ENCODE measurements at regions not wholly inside any gene's neighbourhood (a gene's known extent, or its start where the extent isn't known, plus 50 kb on each side); places are given as distances from the start of the nearest gene placed in this dataset.

- ChIA-PET CTCF (no interaction called here), POLR2A (no interaction called here)
- ATAC-seq (ENCODE audit: low read depth) (no peak), DNase-seq (no peak)
- Mint-ChIP-seq H3K27me3 (no peaks in the 10 kb centered on the region), H3K36me3 (ENCODE audit: low read depth) (no peaks in the 10 kb centered on the region), H3K27ac (no peak overlapping the region), H3K9me3 (peaks cover 7% of the 10 kb centered on the region), H3K4me1 (no peaks in the 10 kb centered on the region), H3K4me3 (no peak overlapping the region)
- intact Hi-C loops (cut with micrococcal nuclease): no loop called here
- TF ChIP-seq, protein P1, sequence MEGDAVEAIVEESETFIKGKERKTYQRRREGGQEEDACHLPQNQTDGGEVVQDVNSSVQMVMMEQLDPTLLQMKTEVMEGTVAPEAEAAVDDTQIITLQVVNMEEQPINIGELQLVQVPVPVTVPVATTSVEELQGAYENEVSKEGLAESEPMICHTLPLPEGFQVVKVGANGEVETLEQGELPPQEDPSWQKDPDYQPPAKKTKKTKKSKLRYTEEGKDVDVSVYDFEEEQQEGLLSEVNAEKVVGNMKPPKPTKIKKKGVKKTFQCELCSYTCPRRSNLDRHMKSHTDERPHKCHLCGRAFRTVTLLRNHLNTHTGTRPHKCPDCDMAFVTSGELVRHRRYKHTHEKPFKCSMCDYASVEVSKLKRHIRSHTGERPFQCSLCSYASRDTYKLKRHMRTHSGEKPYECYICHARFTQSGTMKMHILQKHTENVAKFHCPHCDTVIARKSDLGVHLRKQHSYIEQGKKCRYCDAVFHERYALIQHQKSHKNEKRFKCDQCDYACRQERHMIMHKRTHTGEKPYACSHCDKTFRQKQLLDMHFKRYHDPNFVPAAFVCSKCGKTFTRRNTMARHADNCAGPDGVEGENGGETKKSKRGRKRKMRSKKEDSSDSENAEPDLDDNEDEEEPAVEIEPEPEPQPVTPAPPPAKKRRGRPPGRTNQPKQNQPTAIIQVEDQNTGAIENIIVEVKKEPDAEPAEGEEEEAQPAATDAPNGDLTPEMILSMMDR (IDR thresholded peaks at IDR 0.05): no peak
Observed at GRCh38 chr4:117626664-117627063, 407.6 kb upstream of the NDST3 start.

DNA sequence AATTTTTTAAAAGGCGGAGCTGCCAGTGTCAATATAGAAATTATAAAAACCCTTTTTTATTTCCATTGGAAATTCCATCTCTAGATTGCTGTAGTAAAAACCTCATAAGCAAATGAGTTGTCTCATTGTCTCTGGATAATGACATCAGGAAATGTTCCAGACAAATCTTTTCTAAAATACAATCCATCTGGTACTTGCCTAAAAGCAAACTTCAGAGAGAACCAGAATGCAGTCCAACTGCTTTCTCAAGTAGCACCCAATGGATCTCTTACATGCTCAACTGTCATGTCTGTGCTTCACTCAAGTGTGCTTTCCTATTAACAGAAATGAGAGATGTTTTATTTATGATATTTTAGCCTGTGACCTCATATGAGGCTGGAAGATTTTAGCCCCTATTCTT, 399.6 kb upstream of the NDST3 start:
- Mint-ChIP-seq H3K4me3 (no peak overlapping the region), H3K4me1 (no peaks in the 10 kb centered on the region), H3K27ac (no peak overlapping the region), H3K36me3 (ENCODE audit: low read depth) (no peaks in the 10 kb centered on the region), H3K9me3 (peaks cover 4% of the 10 kb centered on the region), H3K27me3 (no peaks in the 10 kb centered on the region)
- intact Hi-C loops (cut with micrococcal nuclease): no loop called here
- DNase-seq (no peak), ATAC-seq (ENCODE audit: low read depth) (no peak)
- TF ChIP-seq, protein P1 (IDR thresholded peaks at IDR 0.05): no peak
- ChIA-PET CTCF (no interaction called here), POLR2A (no interaction called here)

GRCh38 chr4:117637347-117637746, 396.9 kb upstream of the NDST3 start:
- TF ChIP-seq, protein P1 (IDR thresholded peaks at IDR 0.05): no peak
- intact Hi-C loops (cut with micrococcal nuclease): no loop called here
- DNase-seq: no peak
- Mint-ChIP-seq H3K27ac (no peak overlapping the region), H3K4me3 (no peak overlapping the region), H3K4me1 (no peaks in the 10 kb centered on the region), H3K27me3 (no peaks in the 10 kb centered on the region), H3K9me3 (peaks cover 2% of the 10 kb centered on the region), H3K36me3 (ENCODE audit: low read depth) (no peaks in the 10 kb centered on the region)
- ChIA-PET POLR2A (no interaction called here), CTCF (no interaction called here)
- ATAC-seq (ENCODE audit: low read depth): no peak

DNA sequence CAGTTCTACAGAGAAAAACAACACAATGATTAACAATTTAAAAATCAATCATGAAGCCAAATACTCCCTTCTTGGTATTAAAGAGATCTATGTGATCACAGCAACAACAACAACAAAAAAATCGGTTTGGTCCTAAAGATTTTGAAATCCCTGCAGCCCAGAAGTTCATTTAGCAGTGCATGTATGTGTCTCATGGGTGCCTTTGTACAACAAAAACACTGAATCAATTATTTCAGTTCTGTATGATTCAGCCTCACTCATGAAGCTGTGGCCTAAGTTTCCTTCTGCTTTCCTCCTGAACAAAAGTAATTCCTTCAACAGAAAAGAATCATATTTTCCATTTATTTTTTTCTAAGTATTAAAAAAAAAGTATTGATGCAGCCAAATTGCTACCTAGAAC, 393.4 kb upstream of the NDST3 start:
- intact Hi-C loops (cut with micrococcal nuclease): no loop called here
- no peaks in the 10 kb centered on the region for H3K27me3 Mint-ChIP-seq
- H3K36me3 Mint-ChIP-seq (ENCODE audit: low read depth): no peaks in the 10 kb centered on the region
- CTCF ChIA-PET: no interaction called here
- no peaks in the 10 kb centered on the region for H3K4me1 Mint-ChIP-seq
- POLR2A ChIA-PET: no interaction called here
- H3K4me3 Mint-ChIP-seq: no peak overlapping the region
- TF ChIP-seq, protein P1 (IDR thresholded peaks at IDR 0.05): no peak
- H3K9me3 Mint-ChIP-seq: peaks cover 3% of the 10 kb centered on the region
- DNase-seq (no peak), ATAC-seq (ENCODE audit: low read depth) (no peak)
- no peak overlapping the region for H3K27ac Mint-ChIP-seq

DNA sequence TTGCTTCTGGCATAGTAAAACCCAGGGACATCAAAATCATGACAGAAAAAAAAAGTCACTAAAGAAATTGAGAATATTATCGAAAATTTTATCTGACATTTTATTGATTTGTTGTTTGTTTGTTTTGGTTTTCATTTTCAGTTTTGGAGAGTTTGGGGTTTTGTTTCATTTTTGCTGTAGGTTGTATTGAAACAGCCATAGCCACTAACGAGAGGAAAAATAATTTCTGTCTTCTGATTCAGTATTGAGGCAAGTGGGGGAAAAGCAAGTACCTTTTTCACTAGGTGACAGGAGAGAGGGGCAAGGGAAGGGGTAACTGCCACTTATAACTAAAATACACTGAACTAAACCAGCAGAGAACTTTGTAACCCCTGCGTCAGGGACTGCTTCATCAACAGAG, 392.8 kb upstream of the NDST3 start:
- H3K27ac Mint-ChIP-seq: no peak overlapping the region
- ChIA-PET CTCF (no interaction called here), POLR2A (no interaction called here)
- intact Hi-C loops (cut with micrococcal nuclease): no loop called here
- peaks cover 6% of the 10 kb centered on the region for H3K9me3 Mint-ChIP-seq
- ATAC-seq (ENCODE audit: low read depth) (no peak), DNase-seq (no peak)
- H3K36me3 Mint-ChIP-seq (ENCODE audit: low read depth): no peaks in the 10 kb centered on the region
- no peak overlapping the region for H3K4me3 Mint-ChIP-seq
- no peaks in the 10 kb centered on the region for H3K4me1 Mint-ChIP-seq
- TF ChIP-seq, protein P1 (IDR thresholded peaks at IDR 0.05): no peak
- H3K27me3 Mint-ChIP-seq: no peaks in the 10 kb centered on the region
